ENCODE measurements at regions not wholly inside any gene's neighbourhood (a gene's known extent, or its start where the extent isn't known, plus 50 kb on each side); places are given as distances from the start of the nearest gene placed in this dataset.
"Not testable (repeated sequence)": the region's sequence is repeated elsewhere in the genome, so short reads cannot be mapped to it uniquely, and the experiment has no call there.

DNA sequence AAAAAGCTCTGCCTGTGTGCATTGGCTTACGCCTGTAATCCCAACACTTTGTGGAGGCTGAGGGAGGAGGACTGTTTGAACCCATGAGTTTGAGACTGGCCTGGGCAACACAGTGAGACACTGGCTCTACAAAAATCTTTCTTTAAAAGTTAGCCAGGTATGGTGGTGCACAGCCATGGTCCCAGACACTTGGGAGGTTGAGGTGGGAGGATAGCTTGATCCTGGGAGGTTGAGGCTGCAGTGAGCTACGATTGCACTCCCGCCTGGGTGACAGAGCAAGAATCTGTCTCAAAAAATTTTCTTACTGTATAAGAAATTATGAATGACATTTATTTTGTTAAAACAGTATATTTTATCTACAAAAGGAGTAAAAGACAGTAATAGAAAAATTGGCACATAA lies 4468.9 kb upstream of the OR11H1 start:
- CTCF ChIA-PET; POLR2A ChIA-PET; DNase-seq (ENCODE audit: low read depth); H3K4me3 ChIP-seq (ENCODE audit: low read depth, low read length); H3K27me3 ChIP-seq (ENCODE audit: control insufficient read depth, insufficient read depth, low read length); H3K36me3 ChIP-seq (ENCODE audit: control insufficient read depth, insufficient read depth, low read length): not testable (repeated sequence)

DNA sequence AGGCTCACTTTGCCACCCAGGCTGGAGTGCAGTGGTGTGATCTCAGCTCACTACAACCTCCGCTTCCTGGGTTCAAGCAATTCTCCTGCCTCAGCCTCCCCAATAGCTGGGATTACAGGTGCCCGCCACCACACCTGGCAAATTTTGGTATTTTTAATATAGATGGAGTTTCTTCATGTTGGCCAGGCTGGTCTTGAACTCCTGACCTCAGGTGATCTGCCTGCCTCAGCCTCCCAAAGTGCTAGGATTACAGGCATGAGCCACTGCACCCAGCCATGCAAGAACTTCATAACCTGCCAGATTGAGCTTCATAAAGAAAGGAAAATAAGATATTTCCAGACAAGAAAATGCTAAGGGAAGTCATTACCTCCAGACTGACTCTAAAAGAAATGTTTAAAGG lies 4467.2 kb upstream of the OR11H1 start:
- DNase-seq (ENCODE audit: low read depth); H3K27me3 ChIP-seq (ENCODE audit: control insufficient read depth, insufficient read depth, low read length); H3K36me3 ChIP-seq (ENCODE audit: control insufficient read depth, insufficient read depth, low read length); CTCF ChIA-PET; H3K4me3 ChIP-seq (ENCODE audit: low read depth, low read length); POLR2A ChIA-PET: not testable (repeated sequence)

DNA sequence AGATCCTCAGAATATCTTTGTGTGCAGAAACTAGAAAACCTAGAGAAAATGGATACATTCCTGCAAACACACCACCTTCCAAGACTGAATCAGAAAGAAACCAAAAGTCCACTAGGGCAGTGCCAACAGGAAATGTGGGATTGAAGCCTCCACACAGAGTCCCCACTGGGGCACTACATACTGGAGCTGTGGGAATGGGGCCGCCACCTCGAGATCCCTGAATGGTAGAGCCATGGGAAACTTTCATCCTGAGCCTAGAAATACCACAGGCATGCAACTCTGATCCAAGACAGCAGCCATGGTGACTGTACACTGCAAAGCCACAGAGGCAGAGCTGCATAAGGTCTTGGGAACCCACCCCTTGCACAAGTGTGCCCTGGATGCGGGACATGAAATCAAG lies 4465.5 kb upstream of the OR11H1 start:
- CTCF ChIA-PET; H3K36me3 ChIP-seq (ENCODE audit: control insufficient read depth, insufficient read depth, low read length); H3K27me3 ChIP-seq (ENCODE audit: control insufficient read depth, insufficient read depth, low read length); DNase-seq (ENCODE audit: low read depth); POLR2A ChIA-PET; H3K4me3 ChIP-seq (ENCODE audit: low read depth, low read length): not testable (repeated sequence)

DNA sequence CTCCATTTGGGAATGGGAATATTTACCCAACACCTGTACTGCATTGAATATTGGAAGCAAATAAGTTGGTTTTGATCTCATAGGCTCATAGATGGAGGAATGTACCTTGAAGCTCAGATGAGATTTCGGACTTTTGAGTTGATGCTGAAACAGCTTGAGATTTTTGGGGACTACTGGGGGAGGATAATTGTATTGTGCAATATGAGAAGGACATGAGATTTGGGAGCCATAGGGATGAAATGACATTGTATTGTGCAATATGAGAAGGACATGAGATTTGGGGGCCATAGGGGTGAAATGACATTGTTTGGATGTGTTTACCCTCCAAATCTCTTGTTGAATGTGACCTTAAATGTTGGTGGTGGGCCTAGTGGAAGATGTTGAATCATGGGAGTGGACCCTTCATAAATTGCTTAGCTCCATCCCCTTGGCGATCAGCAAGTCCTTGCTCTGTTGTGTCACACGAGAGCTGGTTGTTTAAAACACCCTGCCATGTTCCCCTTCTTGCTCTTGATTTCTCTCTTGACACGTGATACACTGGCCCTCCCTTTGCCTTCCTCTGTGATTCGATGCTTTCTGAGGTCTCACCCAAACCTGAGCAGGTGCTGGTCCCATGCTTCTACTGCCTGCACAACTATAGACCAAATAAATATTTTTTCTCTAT lies 4464.8 kb upstream of the OR11H1 start:
- CTCF ChIA-PET; DNase-seq (ENCODE audit: low read depth); POLR2A ChIA-PET; H3K27me3 ChIP-seq (ENCODE audit: control insufficient read depth, insufficient read depth, low read length); H3K36me3 ChIP-seq (ENCODE audit: control insufficient read depth, insufficient read depth, low read length); H3K4me3 ChIP-seq (ENCODE audit: low read depth, low read length): not testable (repeated sequence)

DNA sequence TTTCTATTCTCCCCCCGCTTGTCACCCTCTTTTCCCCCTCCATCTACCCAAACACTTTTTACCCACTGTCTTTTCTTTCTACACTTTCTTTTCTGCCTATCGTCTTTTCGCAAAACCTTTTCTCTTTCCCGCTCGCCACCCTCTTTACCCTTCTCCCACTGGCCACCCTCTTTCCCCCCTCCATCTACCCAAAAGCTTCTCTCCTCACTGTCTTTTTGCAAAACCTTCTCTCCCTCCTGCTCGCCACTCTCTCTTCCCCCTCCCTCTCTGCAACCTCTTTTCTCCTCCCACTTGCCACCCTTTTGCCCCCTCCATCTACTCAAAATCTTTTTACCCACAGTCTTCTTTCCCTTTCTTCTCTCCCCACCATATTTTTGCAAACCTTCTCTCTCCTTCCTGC lies 4462.8 kb upstream of the OR11H1 start:
- POLR2A ChIA-PET; DNase-seq (ENCODE audit: low read depth): not testable (repeated sequence)

DNA sequence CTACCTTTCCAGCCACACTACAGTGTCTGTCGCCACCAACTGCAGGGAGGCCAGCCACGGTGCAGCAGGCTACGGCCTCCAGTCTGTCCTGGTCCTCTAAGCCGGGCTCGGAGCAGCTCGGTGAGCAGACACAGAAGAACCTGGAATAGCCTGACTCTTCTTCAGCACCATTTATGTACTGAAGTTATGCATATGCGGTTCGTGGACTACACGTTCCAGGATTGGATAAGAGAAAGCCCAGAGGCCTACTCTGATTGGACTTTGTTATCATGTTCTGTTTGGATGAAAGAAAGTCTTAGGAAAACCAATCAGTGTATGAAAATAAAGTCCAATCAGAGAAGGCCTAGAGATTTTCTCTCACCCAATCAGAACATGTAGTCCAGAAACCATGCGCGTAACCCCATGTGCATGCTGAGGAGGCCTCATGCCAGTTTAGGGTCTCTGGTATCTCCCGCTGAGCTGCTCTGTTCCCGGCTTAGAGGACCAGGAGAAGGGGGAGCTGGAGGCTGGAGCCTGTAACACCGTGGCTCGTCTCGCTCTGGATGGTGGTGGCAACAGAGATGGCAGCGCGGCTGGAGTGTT lies 4462.0 kb upstream of the OR11H1 start:
- H3K4me3 ChIP-seq (ENCODE audit: low read depth, low read length); H3K36me3 ChIP-seq (ENCODE audit: control insufficient read depth, insufficient read depth, low read length); CTCF ChIA-PET; POLR2A ChIA-PET; DNase-seq (ENCODE audit: low read depth); H3K27me3 ChIP-seq (ENCODE audit: control insufficient read depth, insufficient read depth, low read length): not testable (repeated sequence)

More for the DNA sequence above, 4462.8 kb upstream of the OR11H1 start:
- H3K4me3 ChIP-seq (ENCODE audit: low read depth, low read length); H3K27me3 ChIP-seq (ENCODE audit: control insufficient read depth, insufficient read depth, low read length); H3K36me3 ChIP-seq (ENCODE audit: control insufficient read depth, insufficient read depth, low read length); CTCF ChIA-PET: not testable (repeated sequence)

DNA sequence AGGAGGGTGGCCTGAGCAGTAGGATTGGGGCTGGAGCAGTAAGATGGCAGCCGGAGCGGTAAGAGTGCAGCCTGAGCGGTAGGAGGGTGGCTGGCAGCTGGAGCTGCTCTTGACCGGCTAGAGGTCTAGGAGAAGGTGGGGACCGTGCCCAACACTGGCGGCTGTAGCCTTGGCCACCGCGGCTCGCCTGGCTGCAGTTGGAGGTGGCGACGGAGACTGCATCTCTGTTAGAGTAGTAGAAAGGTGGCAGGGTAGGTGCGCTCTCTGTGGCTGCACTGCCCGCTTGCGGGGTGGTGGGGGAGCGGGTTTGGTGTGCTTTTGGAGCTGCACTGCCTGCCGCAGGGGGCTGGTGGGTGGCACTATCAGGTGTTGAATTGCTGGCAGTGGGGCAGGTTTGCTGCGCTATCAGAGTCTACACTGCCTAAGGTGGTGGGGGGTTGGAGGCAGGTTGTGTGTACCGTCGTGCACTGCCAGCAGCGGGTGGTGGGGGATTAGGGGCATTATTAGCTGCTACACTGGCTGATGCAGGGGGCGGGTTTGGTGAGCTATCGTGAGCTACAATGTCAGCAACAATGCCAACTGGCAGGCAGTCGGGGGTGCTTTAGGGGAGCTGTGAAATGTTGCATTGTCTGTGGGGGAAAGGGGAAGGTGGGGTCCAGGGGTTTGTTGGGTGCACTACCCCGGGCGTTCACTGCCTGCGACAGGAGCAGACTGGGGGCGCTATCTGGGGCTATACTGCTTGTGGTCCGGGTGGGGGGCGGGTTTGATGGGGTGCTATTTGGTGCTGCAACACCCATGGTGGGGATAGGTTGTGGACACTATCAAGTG lies 4461.3 kb upstream of the OR11H1 start:
- ChIA-PET CTCF (no interaction called here), POLR2A (no interaction called here)
- no peaks in the 10 kb centered on the region; the same call in 1 of the 2 replicates for H3K36me3 ChIP-seq (ENCODE audit: control insufficient read depth, insufficient read depth, low read length)
- no peak for DNase-seq (ENCODE audit: low read depth)
- TF ChIP-seq, protein P1, sequence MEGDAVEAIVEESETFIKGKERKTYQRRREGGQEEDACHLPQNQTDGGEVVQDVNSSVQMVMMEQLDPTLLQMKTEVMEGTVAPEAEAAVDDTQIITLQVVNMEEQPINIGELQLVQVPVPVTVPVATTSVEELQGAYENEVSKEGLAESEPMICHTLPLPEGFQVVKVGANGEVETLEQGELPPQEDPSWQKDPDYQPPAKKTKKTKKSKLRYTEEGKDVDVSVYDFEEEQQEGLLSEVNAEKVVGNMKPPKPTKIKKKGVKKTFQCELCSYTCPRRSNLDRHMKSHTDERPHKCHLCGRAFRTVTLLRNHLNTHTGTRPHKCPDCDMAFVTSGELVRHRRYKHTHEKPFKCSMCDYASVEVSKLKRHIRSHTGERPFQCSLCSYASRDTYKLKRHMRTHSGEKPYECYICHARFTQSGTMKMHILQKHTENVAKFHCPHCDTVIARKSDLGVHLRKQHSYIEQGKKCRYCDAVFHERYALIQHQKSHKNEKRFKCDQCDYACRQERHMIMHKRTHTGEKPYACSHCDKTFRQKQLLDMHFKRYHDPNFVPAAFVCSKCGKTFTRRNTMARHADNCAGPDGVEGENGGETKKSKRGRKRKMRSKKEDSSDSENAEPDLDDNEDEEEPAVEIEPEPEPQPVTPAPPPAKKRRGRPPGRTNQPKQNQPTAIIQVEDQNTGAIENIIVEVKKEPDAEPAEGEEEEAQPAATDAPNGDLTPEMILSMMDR (IDR thresholded peaks at IDR 0.05; ENCODE audit: insufficient read depth, low read depth, low read length), result no peak
- no peaks in the 10 kb centered on the region for H3K27me3 ChIP-seq (ENCODE audit: control insufficient read depth, insufficient read depth, low read length)
- no peak overlapping the region for H3K4me3 ChIP-seq (ENCODE audit: low read depth, low read length)

DNA sequence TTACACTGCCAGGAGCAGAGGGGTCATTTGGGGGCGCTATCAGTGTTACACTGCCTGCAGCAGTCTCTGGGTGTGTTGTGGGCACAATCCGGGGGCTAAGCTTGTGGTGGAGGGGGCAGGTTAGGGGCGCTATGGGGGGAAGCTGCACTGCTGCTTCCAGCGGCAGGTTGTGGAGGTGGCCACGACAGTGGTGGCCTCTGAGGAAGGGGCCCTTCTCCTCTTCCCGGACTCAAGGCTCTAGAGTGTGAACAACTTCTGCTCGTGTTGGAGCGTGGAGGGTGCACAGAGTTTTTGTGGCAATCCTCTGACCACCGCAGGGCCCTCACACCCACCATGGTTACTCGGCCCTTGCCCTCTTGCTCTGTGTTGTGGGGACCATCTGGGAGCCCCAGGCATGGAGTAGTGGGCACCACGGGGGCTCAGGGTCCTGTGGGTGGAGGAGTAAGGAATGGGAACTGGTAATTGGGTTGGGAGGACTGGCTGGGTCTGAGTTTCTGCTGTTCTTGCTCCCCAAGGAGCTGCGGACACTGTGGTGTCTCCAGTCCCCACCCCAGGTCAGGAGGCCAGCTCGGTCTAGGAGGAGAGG lies 4460.6 kb upstream of the OR11H1 start:
- H3K4me3 ChIP-seq (ENCODE audit: low read depth, low read length); CTCF ChIA-PET; H3K36me3 ChIP-seq (ENCODE audit: control insufficient read depth, insufficient read depth, low read length); DNase-seq (ENCODE audit: low read depth); POLR2A ChIA-PET; H3K27me3 ChIP-seq (ENCODE audit: control insufficient read depth, insufficient read depth, low read length): not testable (repeated sequence)

DNA sequence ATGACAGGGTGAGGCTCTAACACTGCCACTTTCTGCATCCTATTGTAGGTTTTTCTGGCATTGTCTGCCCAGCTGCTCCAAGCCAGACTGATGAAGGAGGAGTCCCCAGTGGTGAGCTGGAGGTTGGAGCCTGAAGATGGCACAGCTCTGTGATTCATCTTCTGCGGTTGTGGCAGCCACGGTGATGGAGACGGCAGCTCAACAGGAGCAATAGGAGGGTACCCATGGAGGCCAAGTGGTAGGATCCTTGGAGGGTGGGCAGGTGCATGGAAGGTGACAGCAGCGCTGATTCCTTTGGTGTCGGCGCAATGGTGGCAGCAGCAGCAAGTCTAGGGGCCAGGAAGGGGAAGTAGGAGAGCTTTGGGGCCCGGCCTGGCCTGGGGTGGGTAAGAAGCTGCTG lies 4460.1 kb upstream of the OR11H1 start:
- POLR2A ChIA-PET; DNase-seq (ENCODE audit: low read depth); CTCF ChIA-PET; H3K27me3 ChIP-seq (ENCODE audit: control insufficient read depth, insufficient read depth, low read length); H3K4me3 ChIP-seq (ENCODE audit: low read depth, low read length); H3K36me3 ChIP-seq (ENCODE audit: control insufficient read depth, insufficient read depth, low read length): not testable (repeated sequence)

DNA sequence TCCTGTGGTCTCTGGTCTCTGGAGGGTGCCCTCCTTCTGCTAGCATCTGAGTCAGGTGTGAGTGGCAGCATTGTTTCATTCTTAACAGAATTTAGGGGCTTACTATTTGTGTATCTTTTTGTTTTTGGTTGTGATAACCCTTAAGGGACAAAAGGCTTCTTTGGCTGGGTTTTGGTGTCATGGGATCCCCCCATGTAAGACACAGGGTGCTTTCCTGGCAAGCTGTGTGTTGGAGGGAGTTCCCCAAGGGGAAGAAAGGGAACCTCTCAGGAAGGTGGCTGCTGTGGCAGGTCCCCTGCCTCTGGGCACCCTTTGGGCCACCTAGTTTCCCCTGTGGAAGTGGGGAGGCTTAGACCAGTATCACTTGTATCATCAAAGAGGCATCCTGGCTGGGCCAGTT lies 4459.6 kb upstream of the OR11H1 start:
- DNase-seq (ENCODE audit: low read depth); H3K4me3 ChIP-seq (ENCODE audit: low read depth, low read length); CTCF ChIA-PET; H3K27me3 ChIP-seq (ENCODE audit: control insufficient read depth, insufficient read depth, low read length); H3K36me3 ChIP-seq (ENCODE audit: control insufficient read depth, insufficient read depth, low read length); POLR2A ChIA-PET: not testable (repeated sequence)
